Adrenal gland (tissue), 5 donors: ENCODE measurements at regions not wholly inside any gene's neighbourhood (a gene's known extent, or its start where the extent isn't known, plus 50 kb on each side); places are given as distances from the start of the nearest gene placed in this dataset.

Experiments used
- POLR2A ChIP-seq, 2 donors: fragments of 450-650 bp; IDR thresholded peaks; one replicate each; pipeline ENCODE4 v1.6.1; 2017; ENCODE audit warnings: antibody characterized with exemption in 2 of 2, mild to moderate bottlenecking in 2 of 2, moderate library complexity in 1 of 2
- TF ChIP-seq, protein P1 (sequence below), 6 experiments: fragments of 450-650 bp in 4 of 6; fragments of 200-600 bp in 2 of 6; sonication (generic) in 1 of 6; IDR thresholded peaks; 1 replicate in 5 of 6; 2 replicates in 1 of 6; pipeline versions ENCODE4 v1.5.1 to v1.8.0; 2016 to 2021; ENCODE audit warnings: antibody characterized with exemption in 6 of 6, mild to moderate bottlenecking in 2 of 6, moderate library complexity in 1 of 6
- donor health status: DM: no; HTN: no; CAD: no.

DNA sequence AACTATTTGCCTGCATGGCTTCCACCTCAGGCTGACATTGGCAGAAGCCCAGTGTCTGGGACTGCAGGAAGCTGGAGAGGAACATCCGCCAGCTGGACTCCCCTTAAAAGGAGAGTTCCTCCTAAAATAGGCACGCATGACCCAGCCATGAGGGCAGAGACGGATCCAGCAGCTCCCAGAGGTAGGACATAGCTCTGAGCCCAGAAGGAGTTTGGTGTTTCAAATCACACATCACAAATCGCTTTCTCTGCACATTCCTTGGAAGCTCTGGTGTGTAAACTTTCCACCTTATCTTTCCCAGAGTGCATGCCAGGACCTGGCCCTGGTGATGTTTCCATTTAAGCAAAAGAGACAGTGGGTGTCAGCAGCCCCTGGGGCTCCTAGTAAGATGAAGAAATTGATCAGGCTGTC, 231.1 kb upstream of the CDH5 start:
- TF ChIP-seq, protein P1, sequence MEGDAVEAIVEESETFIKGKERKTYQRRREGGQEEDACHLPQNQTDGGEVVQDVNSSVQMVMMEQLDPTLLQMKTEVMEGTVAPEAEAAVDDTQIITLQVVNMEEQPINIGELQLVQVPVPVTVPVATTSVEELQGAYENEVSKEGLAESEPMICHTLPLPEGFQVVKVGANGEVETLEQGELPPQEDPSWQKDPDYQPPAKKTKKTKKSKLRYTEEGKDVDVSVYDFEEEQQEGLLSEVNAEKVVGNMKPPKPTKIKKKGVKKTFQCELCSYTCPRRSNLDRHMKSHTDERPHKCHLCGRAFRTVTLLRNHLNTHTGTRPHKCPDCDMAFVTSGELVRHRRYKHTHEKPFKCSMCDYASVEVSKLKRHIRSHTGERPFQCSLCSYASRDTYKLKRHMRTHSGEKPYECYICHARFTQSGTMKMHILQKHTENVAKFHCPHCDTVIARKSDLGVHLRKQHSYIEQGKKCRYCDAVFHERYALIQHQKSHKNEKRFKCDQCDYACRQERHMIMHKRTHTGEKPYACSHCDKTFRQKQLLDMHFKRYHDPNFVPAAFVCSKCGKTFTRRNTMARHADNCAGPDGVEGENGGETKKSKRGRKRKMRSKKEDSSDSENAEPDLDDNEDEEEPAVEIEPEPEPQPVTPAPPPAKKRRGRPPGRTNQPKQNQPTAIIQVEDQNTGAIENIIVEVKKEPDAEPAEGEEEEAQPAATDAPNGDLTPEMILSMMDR (IDR thresholded peaks at IDR 0.05): no peak
- no peak for TF ChIP-seq POLR2A (IDR thresholded peaks at IDR 0.05)
